ENCODE measurements at regions not wholly inside any gene's neighbourhood (a gene's known extent, or its start where the extent isn't known, plus 50 kb on each side); places are given as distances from the start of the nearest gene placed in this dataset.
A peak's percentile ranks its signal among the peaks of the same experiment; 100 is the strongest.

GRCh38 chr6:134517145-134517658 lies 199.3 kb upstream of the SGK1 start (continued):
- TF ChIP-seq CHD7 (IDR thresholded peaks at IDR 0.05; ENCODE audit: insufficient replicate concordance, low read length) (no peak), RXRA (IDR thresholded peaks at IDR 0.05; ENCODE audit: insufficient read depth, low read depth, low read length) (no peak), ASH2L (IDR thresholded peaks at IDR 0.05; ENCODE audit: low read length) (peak; percentile 63), JUND (IDR thresholded peaks at IDR 0.05; ENCODE audit: low read length) (no peak), E2F6 (IDR thresholded peaks at IDR 0.05) (no peak)
